Brain pericyte (primary cell): ENCODE measurements at regions not wholly inside any gene's neighbourhood (a gene's known extent, or its start where the extent isn't known, plus 50 kb on each side); places are given as distances from the start of the nearest gene placed in this dataset.

Experiments used
- DNase-seq: peaks from one replicate; pipeline ENCODE4 v3.0.0-alpha.2; 2012; ENCODE audit warnings: low read depth, low spot score

DNA sequence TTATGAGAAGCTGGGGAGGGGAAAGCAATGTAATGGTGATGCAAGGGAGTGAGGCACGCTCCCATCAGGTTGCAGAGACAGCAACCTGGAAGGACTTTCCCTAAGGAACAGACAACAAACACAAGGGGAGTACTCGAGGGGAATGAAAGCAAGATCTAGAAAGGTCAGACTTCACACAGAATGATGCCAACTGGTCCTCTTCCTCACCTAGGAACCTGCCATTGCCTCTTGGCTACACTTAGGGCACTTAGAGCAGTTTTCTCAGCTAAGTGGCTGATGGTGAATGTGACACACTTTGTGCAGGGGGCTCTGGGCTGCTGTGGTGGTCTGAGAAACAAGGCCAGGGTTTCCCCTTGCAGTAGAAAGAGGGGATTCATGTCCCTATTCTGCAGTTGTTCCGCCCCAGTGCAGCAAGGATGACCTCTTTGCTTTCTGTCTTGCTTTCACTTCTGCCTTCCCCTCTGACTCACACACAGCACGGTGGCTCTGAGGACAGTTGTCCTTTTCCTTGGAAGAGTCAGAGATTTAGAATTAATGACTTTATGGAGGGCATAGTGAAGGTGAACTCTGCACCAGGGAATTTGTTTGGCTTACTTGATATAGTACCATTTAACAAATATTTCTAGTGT, 394.0 kb upstream of the KLF4 start:
- no peak for DNase-seq

DNA sequence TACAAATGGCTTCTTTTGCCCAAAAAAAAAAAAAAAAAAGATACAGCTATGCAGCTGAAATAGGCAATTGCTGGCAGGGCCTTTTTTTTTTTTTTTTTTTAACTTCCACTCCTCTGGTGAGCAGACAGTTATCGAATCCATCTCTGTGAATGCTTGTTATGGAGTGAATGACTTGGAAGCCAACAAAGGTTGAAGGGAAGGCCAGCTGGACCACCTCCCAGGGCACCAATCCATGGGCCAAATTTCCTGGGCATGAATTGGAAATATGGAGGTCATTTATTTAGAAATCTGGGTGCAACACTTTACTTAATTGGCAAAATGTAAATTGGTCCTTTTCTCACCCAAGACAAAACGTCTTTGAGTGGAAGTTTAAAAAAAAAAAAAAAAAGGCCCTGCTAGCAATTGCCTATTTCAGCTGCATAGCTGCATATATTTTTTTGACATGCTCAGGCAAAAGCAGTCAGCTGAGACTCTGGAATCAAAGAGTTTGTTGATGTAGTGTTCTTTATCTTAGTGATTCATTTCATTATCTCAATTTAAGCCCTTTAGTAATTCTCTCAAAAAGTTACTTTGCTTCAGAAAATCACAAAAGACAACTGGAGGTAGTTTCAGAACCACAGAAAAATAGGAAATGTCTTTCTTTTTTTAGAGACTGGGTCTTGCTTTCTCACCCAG, 392.2 kb upstream of the KLF4 start:
- no peak for DNase-seq

GRCh38 chr9:107878462-107878861, 388.9 kb upstream of the KLF4 start:
- DNase-seq, result no peak

DNA sequence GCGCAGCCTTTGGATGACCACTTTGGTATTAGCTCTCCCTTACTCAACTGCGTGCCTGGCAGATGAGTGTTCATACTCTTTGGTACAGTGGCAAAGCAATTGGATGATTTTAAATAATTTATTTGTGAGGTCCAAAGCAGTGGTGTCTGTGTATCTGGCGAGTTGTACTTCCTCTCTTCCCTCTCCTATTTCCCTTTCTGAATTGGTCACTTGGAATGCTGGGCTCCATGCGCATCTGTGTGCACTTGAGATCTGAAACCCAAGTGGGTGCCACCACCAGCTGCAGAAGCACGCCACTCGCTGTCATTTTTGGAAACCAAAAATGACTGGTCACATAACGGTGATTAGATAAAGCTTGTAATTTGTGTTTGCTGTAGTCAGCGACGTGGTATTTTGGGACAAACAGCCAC, 386.0 kb upstream of the KLF4 start:
- DNase-seq, result no peak

- DNase-seq, result no peak
Observed at GRCh38 chr9:107874591-107875369, 385.2 kb upstream of the KLF4 start.

DNA sequence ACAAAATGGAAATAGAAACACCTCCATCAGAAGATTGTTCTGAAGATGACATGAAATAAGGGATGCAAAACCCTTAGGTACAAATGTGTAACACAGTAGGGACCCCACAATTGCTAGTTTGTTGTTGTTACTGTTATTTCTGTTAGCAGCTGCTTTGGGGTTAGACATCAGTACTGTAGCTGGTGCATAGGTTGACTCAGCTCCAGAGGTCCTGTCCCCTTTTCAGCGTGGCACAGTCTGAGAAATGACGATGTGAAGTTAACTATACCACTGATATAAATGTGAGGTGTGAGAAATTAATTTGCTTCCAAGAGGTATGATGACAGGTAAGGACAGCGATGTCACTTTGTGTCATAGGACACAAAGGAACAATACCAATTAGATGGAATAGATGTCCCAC, 384.6 kb upstream of the KLF4 start:
- DNase-seq, result no peak

DNA sequence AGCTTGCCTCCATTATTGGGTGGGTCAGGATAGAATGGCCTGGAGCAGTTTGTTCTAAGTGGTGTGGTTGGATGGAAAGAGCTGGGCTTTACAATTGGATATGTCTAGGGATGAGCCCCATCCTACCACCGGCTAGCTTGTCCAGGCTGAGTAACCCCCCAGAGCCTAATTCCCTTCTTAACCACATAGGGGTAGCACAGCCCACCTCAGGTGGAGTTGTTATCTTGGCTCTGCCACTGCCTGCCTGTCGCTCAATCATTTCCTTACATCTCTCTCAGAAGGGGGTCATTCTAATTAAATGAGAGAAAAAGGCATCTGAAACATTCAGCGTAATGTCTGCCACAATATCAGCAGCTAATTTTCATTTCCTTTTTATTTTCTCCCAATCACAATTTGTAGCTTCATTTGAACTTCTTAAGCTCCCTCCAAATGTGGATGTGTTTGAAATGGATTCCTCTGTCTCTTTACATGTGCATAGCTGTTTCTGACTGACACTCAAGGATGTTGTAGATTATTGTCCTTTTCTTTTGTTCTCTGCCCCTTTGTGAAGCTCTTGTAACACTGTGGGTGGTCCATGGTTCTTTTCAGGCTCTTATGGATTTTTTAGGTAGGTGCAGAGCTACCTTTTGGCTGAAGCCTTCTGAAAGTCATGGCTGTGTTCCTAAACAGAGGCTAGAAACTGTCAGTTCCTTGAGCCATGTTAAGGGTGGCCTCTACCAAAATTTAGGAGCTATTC, 383.1 kb upstream of the KLF4 start:
- no peak for DNase-seq

DNA sequence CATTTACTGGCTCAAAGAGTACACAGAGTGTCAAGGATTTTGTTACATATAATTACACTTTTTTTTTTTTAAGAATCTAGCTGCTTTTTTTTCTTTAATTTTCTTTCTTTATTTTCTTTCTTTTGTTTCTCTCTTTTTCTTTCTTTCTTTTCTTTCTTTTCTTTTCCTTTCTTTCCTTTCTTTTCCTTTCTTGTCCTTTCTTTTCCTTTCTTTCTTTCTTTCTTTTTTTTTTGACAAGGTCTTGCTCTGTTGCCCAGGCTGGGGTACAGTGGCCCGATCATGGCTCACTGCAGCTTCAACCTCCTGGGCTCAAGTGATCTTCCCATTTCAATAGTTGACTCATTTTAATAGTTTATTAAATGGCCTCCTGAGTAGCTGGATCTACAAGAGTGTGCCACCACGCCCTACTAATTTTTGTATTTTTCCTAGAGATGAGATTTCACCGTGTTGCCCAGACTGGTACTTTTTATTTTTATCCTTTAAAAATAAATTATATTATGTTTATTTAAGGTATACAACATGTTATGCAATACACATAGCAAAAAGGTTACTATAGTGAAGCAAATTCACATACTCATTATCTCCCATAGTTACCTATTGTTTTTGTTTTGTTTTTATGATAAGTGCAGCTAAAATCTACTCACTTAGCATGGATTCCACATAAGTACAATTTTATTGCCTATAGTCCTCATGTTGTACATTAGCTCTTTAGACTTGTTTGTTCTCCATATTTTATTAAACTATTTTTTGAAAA, 381.5 kb upstream of the KLF4 start:
- DNase-seq, result no peak

GRCh38 chr9:107870221-107870620, 380.7 kb upstream of the KLF4 start:
- DNase-seq, result no peak

GRCh38 chr9:107869111-107869510, 379.5 kb upstream of the KLF4 start:
- DNase-seq, result no peak

DNA sequence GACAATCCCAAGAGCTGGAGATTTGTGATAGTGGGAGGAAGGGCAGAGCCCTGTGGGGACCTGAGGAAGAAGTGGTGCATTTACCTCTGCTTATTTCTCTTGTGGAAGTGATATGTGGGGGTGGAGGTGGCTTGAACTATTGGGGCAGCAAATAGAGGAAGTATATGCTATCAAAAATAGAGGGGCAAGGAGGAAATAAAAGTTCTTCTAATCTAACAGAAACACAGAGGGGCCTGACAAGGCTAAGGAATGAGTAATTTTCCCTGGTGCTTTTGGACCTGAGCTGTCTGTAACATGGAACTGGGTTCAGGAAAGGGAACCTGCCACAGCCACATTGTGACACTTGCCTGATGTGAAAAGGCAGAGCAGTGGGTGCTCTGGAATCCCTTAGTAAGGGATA, 378.6 kb upstream of the KLF4 start:
- no peak for DNase-seq

GRCh38 chr9:107867738-107868137, 378.2 kb upstream of the KLF4 start:
- DNase-seq, result no peak

- DNase-seq, result no peak
Observed at GRCh38 chr9:107866711-107867311, 377.2 kb upstream of the KLF4 start.

- no peak for DNase-seq
Observed at GRCh38 chr9:107863396-107863795, 373.8 kb upstream of the KLF4 start.

DNA sequence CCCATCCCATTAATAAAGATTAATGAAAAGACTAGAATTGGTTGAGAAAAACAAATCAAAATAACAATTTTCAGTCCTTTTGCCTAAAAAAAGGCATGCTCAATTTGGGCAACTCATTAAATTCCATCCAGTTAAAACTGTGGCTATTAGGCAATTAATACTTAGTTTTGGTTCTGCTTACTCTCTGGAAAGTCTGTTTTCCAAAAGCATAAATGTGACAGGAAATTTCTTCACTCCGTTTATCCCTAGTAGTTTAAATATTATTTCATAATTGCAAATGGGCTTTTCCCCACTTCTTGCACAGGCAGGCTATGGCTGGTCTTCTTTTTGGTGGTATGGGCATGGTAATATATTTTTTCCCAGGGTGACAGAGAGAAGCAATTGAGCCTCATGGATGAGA, 373.3 kb upstream of the KLF4 start:
- DNase-seq, result no peak

DNA sequence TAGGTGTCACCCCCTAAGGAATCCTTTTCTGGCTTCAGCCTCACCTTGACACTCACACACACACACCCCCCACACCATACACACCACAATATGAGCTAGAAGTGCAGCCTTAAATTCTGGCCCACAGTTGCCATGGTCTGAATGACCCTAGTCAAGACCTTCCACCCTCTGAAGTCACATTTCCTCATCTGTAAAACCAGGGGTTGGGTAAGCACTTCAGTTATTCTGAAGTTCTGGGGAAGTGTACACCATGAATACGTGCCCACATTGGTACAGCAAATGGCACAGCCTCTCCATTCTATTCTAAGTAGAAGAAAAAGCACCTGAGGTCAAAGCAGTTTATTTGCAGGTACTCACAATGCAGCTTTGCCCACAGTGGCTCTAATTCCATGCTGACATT, 372.8 kb upstream of the KLF4 start:
- DNase-seq, result no peak

- no peak for DNase-seq
Observed at GRCh38 chr9:107861075-107861474, 371.5 kb upstream of the KLF4 start.

DNA sequence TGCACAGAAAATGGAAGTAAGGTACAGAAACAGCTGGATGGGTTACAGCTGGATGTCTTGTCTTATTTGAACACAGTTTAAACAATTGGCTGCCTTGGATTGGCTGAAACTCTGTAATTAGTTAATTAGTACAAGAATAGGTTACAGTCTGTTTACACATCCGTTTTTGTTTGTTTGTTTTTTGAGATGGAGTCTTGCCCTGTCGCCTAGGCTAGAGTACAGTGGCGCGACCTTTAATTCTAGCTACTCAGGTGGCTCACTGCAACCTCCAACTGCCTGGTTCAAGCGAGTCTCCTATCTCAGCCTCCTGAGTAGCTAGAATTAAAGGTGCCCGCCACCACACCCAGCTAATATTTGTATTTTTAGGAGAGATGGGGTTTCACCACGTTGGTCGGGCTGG, 368.7 kb upstream of the KLF4 start:
- no peak for DNase-seq

DNA sequence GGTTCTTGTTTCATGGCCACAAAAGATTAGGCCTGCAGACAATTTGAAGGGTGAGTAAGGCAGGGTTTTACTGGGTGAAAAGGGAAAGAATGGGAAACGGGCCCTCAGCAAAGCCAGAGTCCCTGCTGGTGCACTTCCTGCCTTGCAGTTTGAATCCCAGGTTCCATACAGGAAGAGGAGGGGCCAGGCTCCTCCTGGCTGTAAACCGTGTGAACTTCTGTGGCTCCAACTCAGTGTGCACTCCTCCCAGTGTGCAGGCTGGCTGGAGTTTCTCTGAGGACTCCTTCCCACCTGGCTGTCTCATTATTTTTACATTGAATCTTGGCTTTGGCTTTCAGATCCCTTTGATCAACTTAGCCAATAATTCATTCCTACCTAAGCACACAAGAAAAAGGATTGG, 367.1 kb upstream of the KLF4 start:
- no peak for DNase-seq

GRCh38 chr9:107855164-107855563, 365.6 kb upstream of the KLF4 start:
- DNase-seq, result no peak

DNA sequence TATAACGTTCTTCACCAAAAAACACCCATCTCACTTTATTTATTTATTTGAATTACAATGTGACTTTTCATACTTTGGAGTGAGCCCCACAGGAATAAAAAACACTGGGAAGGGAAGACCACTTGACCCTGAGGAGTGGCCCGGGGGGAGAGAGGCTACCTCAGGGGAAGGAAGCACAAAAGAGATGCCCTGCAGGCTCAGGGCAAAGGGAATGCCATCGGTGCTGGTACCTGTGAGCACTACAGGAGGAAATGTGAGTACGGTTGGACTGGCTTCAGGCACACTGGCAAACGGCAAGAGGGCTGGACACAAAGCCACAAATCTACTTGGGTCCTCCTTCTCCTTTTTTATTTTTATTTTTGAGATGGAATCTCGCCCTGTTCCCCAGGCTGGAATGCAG, 363.9 kb upstream of the KLF4 start:
- DNase-seq, result no peak
